IMR-90 (cell line): ENCODE measurements at regions not wholly inside any gene's neighbourhood (a gene's known extent, or its start where the extent isn't known, plus 50 kb on each side); places are given as distances from the start of the nearest gene placed in this dataset.

ENCODE experiments used
- ATAC-seq: fragments of 200-7000 bp; cut with Tn5 transposase; 2 replicates; pipeline ENCODE4 v1.9.1; 2020; ENCODE audit warnings: low read depth, mild to moderate bottlenecking, moderate library complexity
- BruUV-seq: library from RNA; stranded (reverse); fragments of 400-500 nt; replicated peaks from 2 replicates; lab custom pipeline; 2021; lab: Mats Ljungman, UMichigan
- CTCF ChIA-PET: fragments of 300-600 bp; formaldehyde crosslinking; extraction: SDS; loops from one replicate; lab custom pipeline; 2021; ENCODE audit warnings: antibody characterized with exemption; lab: Yijun Ruan, JAX
- POLR2A ChIA-PET: fragments of 300-600 bp; sonication (Branson Sonifier 250); formaldehyde crosslinking; loops from one replicate; lab custom pipeline; 2022; ENCODE audit warnings: antibody characterized with exemption; ENCODE audit not compliant: unreplicated experiment; lab: Charles Lee
- DNase-seq: peaks from one replicate; pipeline ENCODE4 v3.0.0; 2013
- H2AFZ ChIP-seq: replicated peaks from 2 replicates; pipeline ENCODE3; 2013; ENCODE audit warnings: low read length, mild to moderate bottlenecking; ENCODE audit not compliant: poor library complexity
- H2AK5ac ChIP-seq: 2 replicates; pipeline ENCODE4 v1.6.1; 2013; ENCODE audit warnings: low read depth, low read length, inconsistent platforms
- H2AK9ac ChIP-seq: replicated peaks from 2 replicates; pipeline ENCODE3; 2013; ENCODE audit warnings: mild to moderate bottlenecking, low read depth, low read length, moderate library complexity; ENCODE audit not compliant: poor library complexity
- H2BK120ac ChIP-seq: 2 replicates; pipeline ENCODE4 v1.6.1; 2013; ENCODE audit warnings: low read depth, low read length, inconsistent platforms
- H2BK15ac ChIP-seq: 3 replicates; pipeline ENCODE4 v1.6.1; 2013; ENCODE audit warnings: low read depth, low read length, inconsistent platforms
- H2BK20ac ChIP-seq: 2 replicates; pipeline ENCODE4 v1.6.1; 2013; ENCODE audit warnings: low read depth, mild to moderate bottlenecking, inconsistent platforms, low read length, moderate library complexity
- H2BK5ac ChIP-seq: 2 replicates; pipeline ENCODE4 v1.6.1; 2013; ENCODE audit warnings: mild to moderate bottlenecking, low read depth, low read length, inconsistent platforms; ENCODE audit not compliant: poor library complexity, severe bottlenecking
- H3K14ac ChIP-seq: replicated peaks from 2 replicates; pipeline ENCODE4 v1.6.1; 2013; ENCODE audit warnings: low read depth, low read length, inconsistent platforms
- H3K18ac ChIP-seq: 2 replicates; pipeline ENCODE4 v1.6.1; 2013; ENCODE audit warnings: low read depth, low read length, control low read depth
- H3K23ac ChIP-seq: 2 replicates; pipeline ENCODE4 v1.6.1; 2013; ENCODE audit warnings: low read depth, low read length, inconsistent platforms
- H3K27ac ChIP-seq: 2 replicates; pipeline ENCODE4 v1.5.1; 2013; ENCODE audit warnings: mild to moderate bottlenecking, control low read depth, low read length; ENCODE audit not compliant: insufficient read depth
- H3K27me3 ChIP-seq: 2 replicates; pipeline ENCODE4 v1.6.1; 2013; ENCODE audit warnings: low read length; ENCODE audit not compliant: control insufficient read depth, insufficient read depth
- H3K36me3 ChIP-seq: 2 replicates; pipeline ENCODE4 v1.6.1; 2013; ENCODE audit warnings: low read length, mixed read lengths; ENCODE audit not compliant: control insufficient read depth, insufficient read depth
- H3K4ac ChIP-seq: 2 replicates; pipeline ENCODE4 v1.6.1; 2013; ENCODE audit warnings: low read depth, low read length, inconsistent platforms
- H3K4me1 ChIP-seq: 2 replicates; pipeline ENCODE4 v1.6.1; 2013; ENCODE audit warnings: low read length, mixed read lengths; ENCODE audit not compliant: control insufficient read depth, insufficient read depth
- H3K4me2 ChIP-seq: 2 replicates; pipeline ENCODE4 v1.6.1; 2013; ENCODE audit warnings: low read depth, mild to moderate bottlenecking, control low read depth, low read length, moderate library complexity
- H3K4me3 ChIP-seq: 2 replicates; pipeline ENCODE4 v1.5.1; 2013; ENCODE audit warnings: low read depth, mild to moderate bottlenecking, control low read depth, low read length, moderate library complexity; ENCODE audit not compliant: insufficient read depth
- H3K56ac ChIP-seq: 2 replicates; pipeline ENCODE4 v1.6.1; 2013; ENCODE audit warnings: low read length, inconsistent platforms; ENCODE audit not compliant: insufficient read depth; ENCODE audit errors: extremely low read depth
- H3K79me1 ChIP-seq, 2 experiments: 2 replicates each; pipeline ENCODE4 v1.6.1; 2013; ENCODE audit warnings: low read length in 2 of 2, inconsistent platforms in 1 of 2, low read depth in 1 of 2
- H3K9ac ChIP-seq: 2 replicates; pipeline ENCODE4 v1.6.1; 2013; ENCODE audit warnings: low read depth, low read length, control low read depth
- H3K9me1 ChIP-seq: 2 replicates; pipeline ENCODE4 v1.6.1; 2013; ENCODE audit warnings: low read length, inconsistent platforms; ENCODE audit not compliant: insufficient read depth
- H3K9me3 ChIP-seq: 2 replicates; pipeline ENCODE4 v1.6.1; 2013; ENCODE audit warnings: low read length; ENCODE audit not compliant: control insufficient read depth, insufficient read depth
- H4K20me1 ChIP-seq: 2 replicates; pipeline ENCODE4 v1.6.1; 2013; ENCODE audit warnings: low read length, inconsistent platforms; ENCODE audit not compliant: insufficient read depth
- H4K5ac ChIP-seq: 2 replicates; pipeline ENCODE4 v1.6.1; 2013; ENCODE audit warnings: mild to moderate bottlenecking, low read depth, low read length, control low read depth
- H4K8ac ChIP-seq, 2 experiments: 2 replicates each; pipeline ENCODE4 v1.6.1; 2013; ENCODE audit warnings: low read depth in 2 of 2, low read length in 2 of 2, control low read depth in 1 of 2, inconsistent platforms in 1 of 2
- H4K91ac ChIP-seq: 2 replicates; pipeline ENCODE4 v1.6.1; 2013; ENCODE audit warnings: low read depth, low read length, inconsistent platforms; ENCODE audit not compliant: insufficient read depth
- BHLHE40 ChIP-seq: fragments of 150-350 bp; IDR thresholded peaks from 2 replicates; pipeline ENCODE4 v1.6.1; 2016; ENCODE audit warnings: mild to moderate bottlenecking, low read depth, low read length
- CEBPB ChIP-seq: IDR thresholded peaks from 2 replicates; pipeline ENCODE4 v1.6.1; 2012; ENCODE audit warnings: low read depth, low read length, improper control_type of control experiment
- CHD1 ChIP-seq: IDR thresholded peaks from 2 replicates; pipeline ENCODE4 v1.6.1; 2012; ENCODE audit warnings: low read depth, low read length, improper control_type of control experiment
- ELK1 ChIP-seq: fragments of 150-350 bp; IDR thresholded peaks from 2 replicates; pipeline ENCODE4 v1.6.1; 2016; ENCODE audit warnings: low read depth, mild to moderate bottlenecking, low read length, moderate library complexity, borderline replicate concordance
- FOS ChIP-seq: fragments of 150-350 bp; IDR thresholded peaks from 2 replicates; pipeline ENCODE4 v1.6.1; 2016; ENCODE audit warnings: low read depth, low read length
- MAFK ChIP-seq: IDR thresholded peaks from 2 replicates; pipeline ENCODE4 v1.6.1; 2012; ENCODE audit warnings: low read depth, low read length, improper control_type of control experiment
- MAZ ChIP-seq: IDR thresholded peaks from 2 replicates; pipeline ENCODE4 v1.6.1; 2012; ENCODE audit warnings: low read depth, mild to moderate bottlenecking, low read length, improper control_type of control experiment, moderate library complexity, borderline replicate concordance
- MXI1 ChIP-seq: IDR thresholded peaks from 2 replicates; pipeline ENCODE4 v1.6.1; 2012; ENCODE audit warnings: low read depth, mild to moderate bottlenecking, low read length, moderate library complexity, borderline replicate concordance
- NFE2L2 ChIP-seq: fragments of 150-350 bp; IDR thresholded peaks from 2 replicates; pipeline ENCODE4 v1.6.1; 2016; ENCODE audit warnings: low read depth, mild to moderate bottlenecking, low read length
- POLR2A ChIP-seq: IDR thresholded peaks from 2 replicates; pipeline ENCODE4 v1.6.1; 2012; ENCODE audit warnings: mild to moderate bottlenecking, low read depth, low read length
- RAD21 ChIP-seq: IDR thresholded peaks from 2 replicates; pipeline ENCODE4 v1.6.1; 2012; ENCODE audit warnings: low read length, improper control_type of control experiment
- RCOR1 ChIP-seq: IDR thresholded peaks from 2 replicates; pipeline ENCODE4 v1.6.1; 2012; ENCODE audit warnings: mild to moderate bottlenecking, low read length, improper control_type of control experiment; ENCODE audit not compliant: insufficient replicate concordance
- RFX5 ChIP-seq: IDR thresholded peaks from 2 replicates; pipeline ENCODE4 v1.8.0; 2012; ENCODE audit warnings: low read depth, mild to moderate bottlenecking, low read length, moderate library complexity
- SMC3 ChIP-seq: fragments of 150-350 bp; IDR thresholded peaks from 2 replicates; pipeline ENCODE4 v1.6.1; 2016; ENCODE audit warnings: low read depth, mild to moderate bottlenecking, antibody characterized with exemption, low read length, moderate library complexity
- USF2 ChIP-seq: fragments of 150-350 bp; IDR thresholded peaks from 2 replicates; pipeline ENCODE4 v1.6.1; 2017; ENCODE audit warnings: mild to moderate bottlenecking, antibody characterized with exemption, low read length, low read depth
- WGBS, 2 experiments: methylation state at CpG; one replicate each; pipeline versions ENCODE4 v1.1.5 to v1.1.7; 2013; ENCODE audit warnings: missing lambda C conversion rate in 2 of 2; ENCODE audit not compliant: insufficient read length in 1 of 2; ENCODE audit errors: extremely low coverage in 2 of 2; 5-methylcytosine and 5-hydroxymethylcytosine counted together
- dilution Hi-C: fragments of 300-500 bp; cut with HindIII; formaldehyde crosslinking; loops from one replicate; pipeline ENCODE4 v1.14.3; 2018; ENCODE audit warnings: low sequenced_read_pairs; ENCODE audit not compliant: unreplicated experiment
- in situ Hi-C: fragments of 300-500 bp; cut with MboI; formaldehyde crosslinking; loops from 3 replicates; pipeline ENCODE4 v1.14.3; 2019; ENCODE audit warnings: low sequenced_read_pairs, inconsistent platforms, mixed read lengths
- intact Hi-C: fragments of 100-400 bp; cut with micrococcal nuclease; formaldehyde crosslinking; loops from 2 replicates; pipeline ENCODE4 v1.10.0; 2022
- TF ChIP-seq, protein P1 (sequence below): conservative IDR thresholded peaks from 2 replicates; pipeline ENCODE4 v1.5.1; 2012; ENCODE audit warnings: mild to moderate bottlenecking, low read depth, low read length, improper control_type of control experiment

- no peak overlapping the region for H3K14ac ChIP-seq
Measured at GRCh38 chr6:51139950-51140385, 321.3 kb downstream of the TFAP2B start.

More at GRCh38 chr6:51139950-51140385, 321.3 kb downstream of the TFAP2B start:
- Histone ChIP-seq H2AK5ac (no peak overlapping the region), H3K9me3 (peaks cover 10% of the 10 kb centered on the region; the same call in 1 of the 2 replicates), H4K8ac (no peak overlapping the region), H3K27ac (no peak overlapping the region), H4K5ac (no peak overlapping the region), H3K36me3 (no peaks in the 10 kb centered on the region), H2AK9ac (no peak overlapping the region), H3K9ac (no peak overlapping the region), H4K91ac (no peak overlapping the region), H3K56ac (no peak overlapping the region), H3K23ac (no peak overlapping the region), H3K4me2 (no peak overlapping the region), H2BK5ac (no peak overlapping the region), H3K4ac (no peak overlapping the region), H3K18ac (no peak overlapping the region), H3K27me3 (no peaks in the 10 kb centered on the region), H3K9me1 (no peaks in the 10 kb centered on the region), H3K79me1 (no peaks in the 10 kb centered on the region), H2BK15ac (no peak overlapping the region), H2BK120ac (no peak overlapping the region), H3K4me3 (no peak overlapping the region), H2BK20ac (no peak overlapping the region), H3K4me1 (no peaks in the 10 kb centered on the region), H4K20me1 (no peaks in the 10 kb centered on the region), H2AFZ (no peak overlapping the region)
- no peak for DNase-seq
- CTCF ChIA-PET = no interaction called here
- POLR2A ChIA-PET = no interaction called here
- dilution Hi-C loops (no loop called here), in situ Hi-C loops (no loop called here), intact Hi-C loops (no loop called here)
- no peak for ATAC-seq
- WGBS, 2 experiments = no CpG with 5 or more reads among the region's 3 CpGs
- BruUV-seq = no TSS peak
- TF ChIP-seq SMC3 (no peak), RAD21 (no peak), MAFK (no peak), MAZ (no peak), CHD1 (no peak), USF2 (no peak), BHLHE40 (no peak), RCOR1 (no peak), RFX5 (no peak), POLR2A (no peak), ELK1 (no peak), NFE2L2 (no peak), CEBPB (no peak), MXI1 (no peak), FOS (no peak)
- TF ChIP-seq, protein P1, sequence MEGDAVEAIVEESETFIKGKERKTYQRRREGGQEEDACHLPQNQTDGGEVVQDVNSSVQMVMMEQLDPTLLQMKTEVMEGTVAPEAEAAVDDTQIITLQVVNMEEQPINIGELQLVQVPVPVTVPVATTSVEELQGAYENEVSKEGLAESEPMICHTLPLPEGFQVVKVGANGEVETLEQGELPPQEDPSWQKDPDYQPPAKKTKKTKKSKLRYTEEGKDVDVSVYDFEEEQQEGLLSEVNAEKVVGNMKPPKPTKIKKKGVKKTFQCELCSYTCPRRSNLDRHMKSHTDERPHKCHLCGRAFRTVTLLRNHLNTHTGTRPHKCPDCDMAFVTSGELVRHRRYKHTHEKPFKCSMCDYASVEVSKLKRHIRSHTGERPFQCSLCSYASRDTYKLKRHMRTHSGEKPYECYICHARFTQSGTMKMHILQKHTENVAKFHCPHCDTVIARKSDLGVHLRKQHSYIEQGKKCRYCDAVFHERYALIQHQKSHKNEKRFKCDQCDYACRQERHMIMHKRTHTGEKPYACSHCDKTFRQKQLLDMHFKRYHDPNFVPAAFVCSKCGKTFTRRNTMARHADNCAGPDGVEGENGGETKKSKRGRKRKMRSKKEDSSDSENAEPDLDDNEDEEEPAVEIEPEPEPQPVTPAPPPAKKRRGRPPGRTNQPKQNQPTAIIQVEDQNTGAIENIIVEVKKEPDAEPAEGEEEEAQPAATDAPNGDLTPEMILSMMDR = no peak
